Common myeloid progenitor, CD34-positive (primary cell): ENCODE measurements at regions not wholly inside any gene's neighbourhood (a gene's known extent, or its start where the extent isn't known, plus 50 kb on each side); places are given as distances from the start of the nearest gene placed in this dataset.
"Not testable (repeated sequence)": the region's sequence is repeated elsewhere in the genome, so short reads cannot be mapped to it uniquely, and the experiment has no call there.

ENCODE experiments used
- CTCF ChIA-PET: fragments of 350-600 bp; sonication (Branson Sonifier 250); formaldehyde crosslinking; loops from one replicate; lab custom pipeline; 2021; ENCODE audit warnings: antibody characterized with exemption; lab: Charles Lee
- POLR2A ChIA-PET: fragments of 350-600 bp; sonication (Branson Sonifier 250); formaldehyde crosslinking; loops from one replicate; lab custom pipeline; 2021; ENCODE audit warnings: antibody characterized with exemption; lab: Charles Lee
- DNase-seq, 3 donors: peaks; one replicate each; pipeline versions ENCODE4 v3.0.0 to v3.0.0-alpha.2; 2013
- H3K27ac ChIP-seq, 2 experiments: 1 replicate in 1 of 2; 2 replicates in 1 of 2; pipeline ENCODE4 v1.7.0; 2013; ENCODE audit warnings: inconsistent platforms in 2 of 2, low read length in 2 of 2, mild to moderate bottlenecking in 2 of 2, low read depth in 1 of 2, moderate library complexity in 1 of 2; ENCODE audit not compliant: severe bottlenecking in 2 of 2, insufficient read depth in 1 of 2, poor library complexity in 1 of 2
- H3K27me3 ChIP-seq, 5 experiments: replicated peaks in 2 of 5; 1 replicate in 3 of 5; 2 replicates in 2 of 5; pipeline versions ENCODE4 v1.6.1 to v1.7.0; 2013; ENCODE audit warnings: low read length in 4 of 5, mild to moderate bottlenecking in 2 of 5, moderate library complexity in 2 of 5, inconsistent platforms in 1 of 5; ENCODE audit not compliant: insufficient read depth in 5 of 5, control insufficient read depth in 4 of 5
- H3K36me3 ChIP-seq, 4 experiments: 1 replicate in 2 of 4; 2 replicates in 2 of 4; pipeline versions ENCODE4 v1.6.1 to v1.7.0; 2013; ENCODE audit warnings: low read length in 3 of 4, control low read depth in 1 of 4, mild to moderate bottlenecking in 1 of 4; ENCODE audit not compliant: control insufficient read depth in 4 of 4, insufficient read depth in 4 of 4
- H3K4me1 ChIP-seq, 4 experiments: 1 replicate in 3 of 4; 2 replicates in 1 of 4; pipeline versions ENCODE4 v1.6.1 to v1.7.1; 2013; ENCODE audit warnings: low read length in 3 of 4, mild to moderate bottlenecking in 3 of 4, control low read depth in 1 of 4, inconsistent platforms in 1 of 4, moderate library complexity in 1 of 4; ENCODE audit not compliant: control insufficient read depth in 4 of 4, insufficient read depth in 4 of 4; ENCODE audit errors: control extremely low read depth in 1 of 4
- H3K4me3 ChIP-seq, 7 experiments: 1 replicate in 4 of 7; 2 replicates in 3 of 7; pipeline versions ENCODE4 v1.5.1 to v1.7.0; 2013; ENCODE audit warnings: mild to moderate bottlenecking in 7 of 7, low read length in 6 of 7, moderate library complexity in 6 of 7, inconsistent platforms in 2 of 7, low read depth in 2 of 7, control low read depth in 1 of 7; ENCODE audit not compliant: insufficient read depth in 4 of 7, control insufficient read depth in 1 of 7; ENCODE audit errors: extremely low read depth in 1 of 7
- H3K9me3 ChIP-seq, 5 experiments: 1 replicate in 4 of 5; 2 replicates in 1 of 5; pipeline versions ENCODE4 v1.6.1 to v1.7.1; 2013; ENCODE audit warnings: low read length in 4 of 5, mild to moderate bottlenecking in 2 of 5, inconsistent platforms in 1 of 5, low read depth in 1 of 5, moderate library complexity in 1 of 5; ENCODE audit not compliant: control insufficient read depth in 4 of 5, insufficient read depth in 2 of 5; ENCODE audit errors: control extremely low read depth in 1 of 5
- WGBS: methylation state at CpG from one replicate; pipeline ENCODE4 v1.1.5; 2013; ENCODE audit not compliant: insufficient coverage; 5-methylcytosine and 5-hydroxymethylcytosine counted together

DNA sequence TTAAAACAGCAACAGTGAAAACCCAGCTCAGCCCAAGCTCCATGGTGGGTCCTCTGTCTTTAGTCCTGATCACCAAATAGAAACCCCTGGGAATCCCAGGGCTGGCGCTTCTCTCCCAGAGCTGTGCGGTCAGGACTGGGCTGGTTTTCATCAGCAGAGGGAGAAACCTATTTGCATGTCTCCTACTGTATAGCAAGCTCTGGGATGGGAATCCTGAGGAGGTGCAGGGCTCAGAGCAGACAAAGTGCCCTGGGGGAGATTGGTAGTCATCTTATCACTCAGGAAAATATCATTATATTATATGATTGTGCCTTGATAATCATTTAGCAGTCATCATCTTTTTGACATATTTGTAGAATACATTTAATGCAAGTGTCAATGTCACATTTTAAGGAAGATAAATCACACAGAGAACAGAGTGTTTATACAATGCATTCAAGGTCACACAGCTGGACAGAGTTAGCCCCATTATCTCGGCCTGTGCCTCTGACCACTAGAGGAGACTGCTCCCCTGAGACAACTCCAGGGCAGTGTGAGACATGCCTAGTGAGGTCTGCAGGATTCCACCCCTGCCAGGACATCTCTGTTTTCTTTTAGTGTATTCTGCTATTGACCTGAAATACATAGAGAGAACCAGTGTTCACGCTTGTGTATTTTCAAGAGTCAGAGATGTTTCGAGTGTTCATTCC lies 818.6 kb downstream of the TMEM121 start:
- CTCF ChIA-PET: interaction anchor here (0.7 to 4.6 kb wide), 5 partner anchors 25 to 72 kb away, joined by 3 to 18 read pairs (median 4); no protein-coding TSS in a partner anchor
- H3K27me3 ChIP-seq, DNase-seq, H3K4me3 ChIP-seq, H3K27ac ChIP-seq, H3K36me3 ChIP-seq, H3K9me3 ChIP-seq, POLR2A ChIA-PET: not testable (repeated sequence)
- WGBS: 97% methylated on average over 5 of the region's 5 CpGs
- H3K4me1 ChIP-seq: peaks cover 0 to 20% (median 0%) of the 10 kb centered on the region in 4 experiments

GRCh38 chr14:106346084-106346483 lies 819.7 kb downstream of the TMEM121 start:
- peaks cover 0 to 2% (median 0%) of the 10 kb centered on the region in 5 experiments for H3K27me3 ChIP-seq
- peaks cover 0 to 24% (median 0%) of the 10 kb centered on the region in 4 experiments for H3K4me1 ChIP-seq
- no peak overlapping the region for H3K4me3 ChIP-seq
- POLR2A ChIA-PET: no interaction called here
- H3K9me3 ChIP-seq: no peaks in the 10 kb centered on the region
- WGBS: 90% methylated on average over 8 of the region's 8 CpGs
- DNase-seq: no peak
- no peaks in the 10 kb centered on the region for H3K36me3 ChIP-seq
- no peak overlapping the region for H3K27ac ChIP-seq
- CTCF ChIA-PET: interaction anchor here (0.7 to 4.6 kb wide), 10 partner anchors 24 to 157 kb away, joined by 3 to 18 read pairs (median 4); no protein-coding TSS in a partner anchor

DNA sequence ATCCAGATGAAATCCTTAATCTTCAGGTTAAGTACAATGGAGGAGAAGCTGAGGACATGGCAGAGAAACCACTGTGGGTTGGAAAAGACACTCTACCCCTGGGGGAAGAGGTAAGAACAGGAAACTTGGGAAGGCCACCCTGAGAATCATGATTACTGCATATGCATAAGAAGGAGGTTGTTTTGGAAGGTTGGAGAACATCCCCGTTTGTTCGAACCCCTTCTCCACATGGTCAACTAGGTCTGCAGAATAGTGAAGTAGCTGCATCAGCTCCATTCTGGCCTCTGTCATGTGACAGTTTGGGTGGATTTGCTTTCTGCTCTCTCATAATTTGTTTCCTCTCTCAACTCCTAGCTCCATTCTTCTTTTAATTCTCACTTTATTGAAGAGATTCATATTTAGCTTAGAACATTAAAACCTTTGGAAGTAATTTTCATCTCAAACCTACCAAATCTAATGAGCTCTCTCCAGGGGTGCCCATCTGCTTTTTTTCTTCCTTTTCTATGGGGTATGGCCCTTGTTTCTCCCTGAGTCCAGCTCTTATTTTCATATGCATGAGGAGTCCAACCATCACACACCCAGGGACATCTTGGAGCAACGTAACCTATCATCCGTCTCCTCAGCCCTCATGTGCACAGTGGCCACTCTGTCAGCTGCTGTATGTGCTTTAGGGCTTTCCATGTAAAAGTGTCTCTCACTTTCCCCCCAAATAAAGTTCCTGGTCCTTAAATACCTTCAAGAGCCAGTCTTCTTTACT lies 820.3 kb downstream of the TMEM121 start:
- CTCF ChIA-PET: interaction anchor here (0.6 to 4.6 kb wide), 22 partner anchors 10 to 242 kb away, joined by 3 to 18 read pairs (median 3); no protein-coding TSS in a partner anchor
- Histone ChIP-seq H3K27ac (no peak overlapping the region), H3K4me3 (no peak overlapping the region), H3K4me1 (peaks cover 0 to 24% (median 0%) of the 10 kb centered on the region in 4 experiments), H3K36me3 (no peaks in the 10 kb centered on the region), H3K9me3 (no peaks in the 10 kb centered on the region), H3K27me3 (peaks cover 0 to 2% (median 0%) of the 10 kb centered on the region in 5 experiments)
- 96% methylated on average over 4 of the region's 4 CpGs for WGBS
- POLR2A ChIA-PET: no interaction called here
- no peak for DNase-seq

DNA sequence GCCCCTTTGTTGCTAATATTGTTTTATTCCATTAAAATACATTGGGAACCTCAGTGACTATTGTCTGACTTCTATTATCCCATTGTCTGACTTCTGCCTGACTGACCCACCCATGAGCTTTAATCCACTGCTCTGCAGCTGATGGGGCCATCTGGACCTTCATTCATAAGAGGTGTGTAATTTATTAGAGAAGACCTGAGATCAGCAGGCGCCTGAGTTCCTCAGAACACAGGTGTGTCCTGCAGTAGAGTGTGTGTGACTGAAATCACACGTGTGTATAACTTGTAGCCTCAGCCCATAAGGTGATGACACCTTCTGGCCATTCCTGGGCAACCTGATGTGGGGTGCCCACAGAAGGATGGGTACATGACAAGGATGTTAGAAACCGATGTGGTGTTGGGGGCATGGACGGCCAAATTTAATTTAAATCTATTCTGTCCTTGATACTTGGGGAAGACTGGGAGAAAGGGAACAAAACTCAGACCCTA lies 821.0 kb downstream of the TMEM121 start:
- Histone ChIP-seq H3K4me3 (no peak overlapping the region), H3K27ac (no peak overlapping the region), H3K4me1 (peaks cover 0 to 24% (median 0%) of the 10 kb centered on the region in 4 experiments), H3K27me3 (peaks cover 0 to 2% (median 0%) of the 10 kb centered on the region in 5 experiments), H3K36me3 (no peaks in the 10 kb centered on the region), H3K9me3 (no peaks in the 10 kb centered on the region)
- CTCF ChIA-PET: interaction anchor here (0.6 to 4.6 kb wide), 20 partner anchors 11 to 241 kb away, joined by 3 to 18 read pairs (median 3); no protein-coding TSS in a partner anchor
- WGBS: 78% methylated on average over 4 of the region's 4 CpGs
- POLR2A ChIA-PET: no interaction called here
- no peak for DNase-seq

- Histone ChIP-seq H3K4me3 (no peak overlapping the region), H3K27me3 (peaks cover 0 to 2% (median 0%) of the 10 kb centered on the region in 5 experiments), H3K36me3 (no peaks in the 10 kb centered on the region), H3K4me1 (peaks cover 0 to 24% (median 0%) of the 10 kb centered on the region in 4 experiments), H3K27ac (no peak overlapping the region), H3K9me3 (no peaks in the 10 kb centered on the region)
- POLR2A ChIA-PET: no interaction called here
- no peak for DNase-seq
- CTCF ChIA-PET: interaction anchor here (1.0 to 4.6 kb wide), 13 partner anchors 10 to 185 kb away, joined by 3 to 18 read pairs (median 4); no protein-coding TSS in a partner anchor
- WGBS: 73% methylated on average over 8 of the region's 8 CpGs
These were observed 821.7 kb downstream of the TMEM121 start for GRCh38 chr14:106347890-106348755.

- POLR2A ChIA-PET, H3K27ac ChIP-seq, H3K36me3 ChIP-seq, H3K9me3 ChIP-seq, H3K27me3 ChIP-seq: not testable (repeated sequence)
- Histone ChIP-seq H3K4me1 (peaks cover 0 to 19% (median 0%) of the 10 kb centered on the region in 4 experiments), H3K4me3 (peak overlapping the region in 1 of 7 experiments; percentile 26)
- WGBS: 12% methylated on average over 11 of the region's 18 CpGs
- CTCF ChIA-PET: interaction anchor here (1.1 to 4.6 kb wide), 5 partner anchors 25 to 185 kb away, joined by 3 to 18 read pairs (median 4); no protein-coding TSS in a partner anchor
- DNase-seq: peak; percentile 56 to 79 (median 70)
These were observed 822.6 kb downstream of the TMEM121 start for GRCh38 chr14:106348873-106349540.
